ENCODE measurements at regions not wholly inside any gene's neighbourhood (a gene's known extent, or its start where the extent isn't known, plus 50 kb on each side); places are given as distances from the start of the nearest gene placed in this dataset.
"Not testable (repeated sequence)": the region's sequence is repeated elsewhere in the genome, so short reads cannot be mapped to it uniquely, and the experiment has no call there.

DNA sequence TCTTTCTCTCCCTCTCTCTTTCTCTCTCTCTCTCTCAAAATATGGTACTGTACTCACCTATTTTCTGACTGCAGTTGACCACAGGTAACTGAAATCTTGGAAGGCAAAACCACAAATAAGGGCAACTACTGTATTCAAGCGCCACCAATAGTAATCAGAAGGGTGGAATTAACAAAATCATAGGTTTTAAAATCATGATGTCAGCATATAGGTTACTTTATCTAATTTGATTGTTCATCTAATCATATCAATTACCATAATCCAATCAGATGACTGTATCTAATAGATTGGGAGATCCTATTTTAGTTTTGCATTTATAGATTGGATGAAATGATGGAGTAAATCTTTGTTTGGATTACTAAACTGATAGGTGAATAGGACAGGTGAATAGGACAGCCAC lies 155.8 kb upstream of the KITLG start:
- no peak for DNase-seq

DNA sequence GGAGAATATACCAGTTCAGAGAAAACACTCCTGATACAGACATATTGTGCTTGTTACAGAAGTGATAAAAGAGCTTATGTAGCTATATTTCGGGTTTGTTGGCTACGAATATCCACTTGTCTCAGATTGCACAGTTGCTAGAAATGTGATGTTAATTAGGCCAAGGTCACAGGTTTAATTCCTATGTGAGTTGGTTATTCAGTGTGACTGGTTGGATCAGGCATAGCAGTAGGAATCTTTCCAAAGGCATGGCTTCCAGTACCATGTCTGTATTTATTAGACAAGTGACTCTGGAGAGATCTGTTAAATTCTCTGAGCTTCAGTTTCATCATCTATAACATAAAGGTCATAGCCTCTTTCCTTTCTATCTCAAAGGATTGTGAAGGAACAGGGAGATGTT lies 152.7 kb upstream of the KITLG start:
- DNase-seq = no peak

DNA sequence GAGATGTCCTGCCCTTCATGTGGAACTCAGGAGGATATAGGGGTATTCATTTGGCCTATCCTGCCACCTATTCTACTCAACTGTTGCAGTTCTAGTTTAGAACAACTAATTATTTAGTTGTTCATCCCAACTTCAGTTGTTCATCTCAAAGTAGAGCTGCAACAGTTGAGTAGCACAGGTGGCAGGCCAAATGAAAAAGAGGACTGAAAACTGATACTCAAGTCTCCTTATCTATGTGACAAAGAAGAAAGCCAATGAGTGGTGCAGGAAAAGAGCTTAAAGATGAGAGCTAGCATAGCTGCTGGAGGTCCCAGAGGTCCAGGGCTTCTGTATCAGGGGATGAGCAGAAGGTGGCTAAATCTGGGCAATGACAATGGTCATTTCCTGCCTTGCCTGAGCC lies 148.9 kb upstream of the KITLG start:
- no peak for DNase-seq

DNA sequence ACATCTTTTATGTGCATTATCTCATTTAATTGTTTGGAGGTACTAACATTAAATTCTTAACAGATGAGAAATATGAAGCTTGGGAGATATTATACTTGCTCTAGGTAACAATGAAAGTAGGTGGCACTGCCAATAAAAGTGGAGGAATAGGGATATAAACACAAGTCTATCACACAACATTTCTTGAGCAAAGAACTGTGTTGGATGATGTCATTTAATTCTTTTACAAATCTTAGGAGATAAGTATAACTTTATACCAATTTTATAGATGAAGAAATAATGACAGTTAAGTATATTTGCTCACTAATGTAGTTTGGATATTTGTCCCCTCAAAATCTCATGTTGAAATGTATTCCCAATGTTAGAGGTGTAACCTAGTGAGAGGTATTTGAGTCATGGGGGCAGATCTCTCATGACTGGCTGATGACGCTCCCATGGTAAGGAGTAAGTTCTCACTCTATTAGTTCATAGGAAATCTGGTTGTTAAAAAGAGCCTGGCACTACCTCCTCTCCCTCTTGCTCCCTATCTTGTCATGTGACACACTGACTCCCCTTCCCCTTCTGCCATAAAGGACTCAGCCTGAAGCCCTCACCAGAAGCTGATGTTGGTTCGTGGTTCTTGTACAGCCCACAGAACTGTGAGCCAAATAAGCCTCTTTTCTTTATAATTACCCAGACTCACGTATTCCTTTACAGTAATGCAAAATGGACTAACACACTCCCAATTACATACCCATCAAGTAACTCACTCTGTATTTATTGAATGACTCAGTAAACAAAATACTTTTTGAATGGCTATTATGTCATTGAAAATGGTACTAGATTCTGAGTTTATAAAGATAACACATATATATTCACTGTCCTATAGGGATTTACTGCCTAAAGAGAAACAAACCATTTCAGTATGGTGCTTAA lies 146.8 kb upstream of the KITLG start:
- no peak for DNase-seq

DNA sequence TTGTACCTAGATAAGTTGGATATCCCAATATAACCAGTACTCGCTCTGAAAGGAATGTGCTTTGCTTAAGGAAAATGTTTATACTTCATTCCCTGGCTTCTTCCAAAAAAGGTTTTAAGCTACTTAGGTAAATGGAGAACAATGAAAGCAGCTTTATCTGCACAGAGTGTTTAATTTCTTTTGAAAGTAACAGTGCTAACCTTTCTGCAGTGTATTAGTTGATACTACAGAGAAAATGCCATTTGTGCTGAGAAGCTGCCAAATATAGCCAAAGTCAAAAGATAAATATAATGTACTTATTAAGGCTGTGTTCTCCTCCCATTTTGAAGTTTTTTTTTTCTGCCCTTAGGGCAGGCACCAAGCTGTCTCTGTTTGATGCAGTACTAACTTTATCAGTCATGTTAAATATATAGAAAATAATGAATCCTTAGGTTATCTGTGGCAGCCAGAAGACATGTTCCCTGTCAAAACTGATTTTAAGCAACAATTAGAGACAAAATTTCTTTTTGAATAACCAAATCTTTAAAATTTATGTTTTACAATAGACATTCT lies 145.4 kb upstream of the KITLG start:
- DNase-seq = no peak

DNA sequence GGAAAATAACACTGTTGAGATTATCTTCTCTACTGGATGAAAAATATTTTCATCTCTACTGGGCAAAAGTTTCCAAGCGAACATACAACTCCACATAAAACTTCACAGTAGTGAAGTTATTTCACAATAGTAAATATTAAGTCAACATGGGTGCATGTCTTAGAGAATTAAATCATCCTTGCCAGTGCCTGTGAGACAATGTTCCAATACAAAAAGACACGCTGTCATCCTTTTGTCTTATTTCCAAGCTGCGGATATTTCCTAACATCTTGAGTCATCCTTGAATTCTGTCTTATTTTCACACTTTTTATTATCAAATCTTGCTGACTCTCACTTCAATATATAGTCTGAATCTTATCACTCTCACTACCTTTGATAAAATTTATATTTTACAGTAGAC lies 142.9 kb upstream of the KITLG start:
- no peak for DNase-seq

DNA sequence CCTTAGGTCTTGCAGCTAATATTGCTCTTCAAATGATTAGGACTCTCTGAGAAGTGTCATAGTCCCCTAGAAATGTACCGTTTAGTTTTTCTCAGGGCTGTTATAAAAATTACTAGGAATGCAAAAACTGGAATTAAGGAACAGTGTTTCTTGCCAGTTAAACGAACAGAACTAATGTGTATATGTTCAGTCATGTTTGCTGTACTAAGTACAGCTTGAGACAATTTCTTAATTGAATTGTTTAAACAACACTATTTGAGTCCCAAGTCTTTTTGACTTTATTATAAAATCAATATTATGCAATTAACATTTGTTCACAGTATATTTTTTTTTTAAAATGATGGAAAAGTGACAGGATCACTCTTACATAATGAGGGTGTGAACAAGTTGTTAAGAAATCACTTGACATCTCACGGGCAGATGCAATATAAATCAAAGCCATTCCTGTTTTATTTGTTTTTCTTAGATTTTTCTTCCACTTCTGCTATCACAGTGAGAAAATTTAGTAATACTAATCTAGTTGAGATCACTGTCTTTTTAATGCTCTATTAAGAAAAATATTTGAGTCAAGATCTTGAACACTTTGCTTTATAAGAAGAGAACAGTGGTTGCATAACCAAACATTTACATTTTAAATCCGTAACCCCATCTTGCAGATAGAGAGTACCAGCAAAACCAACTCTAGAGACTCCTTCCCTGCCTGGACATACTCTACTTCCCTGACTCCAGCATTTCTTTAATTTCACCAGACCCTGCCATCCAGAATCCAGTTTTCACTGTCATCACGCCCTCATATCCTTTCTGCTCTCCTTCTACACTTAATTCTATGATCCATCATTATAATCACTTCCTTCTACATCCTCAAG lies 140.7 kb upstream of the KITLG start:
- DNase-seq = no peak

DNA sequence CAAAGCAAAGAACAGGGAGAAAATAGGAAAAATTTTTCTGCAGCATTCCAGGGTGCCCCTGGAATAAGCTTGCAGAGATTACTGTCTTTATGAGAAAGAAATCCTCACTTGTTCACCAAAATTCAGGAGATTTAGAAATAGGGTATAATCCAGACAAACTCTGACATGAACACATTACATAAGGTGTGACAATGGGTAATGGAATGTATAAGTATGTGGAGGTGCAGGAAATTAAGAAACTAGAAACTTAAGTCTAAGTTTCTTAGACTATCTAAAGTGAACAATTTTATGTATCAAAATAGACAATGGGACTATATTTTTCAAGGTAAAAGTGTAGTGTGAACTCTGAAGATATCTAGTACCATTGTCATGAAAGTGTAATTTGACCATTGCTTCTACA lies 140.0 kb upstream of the KITLG start:
- DNase-seq = no peak

DNA sequence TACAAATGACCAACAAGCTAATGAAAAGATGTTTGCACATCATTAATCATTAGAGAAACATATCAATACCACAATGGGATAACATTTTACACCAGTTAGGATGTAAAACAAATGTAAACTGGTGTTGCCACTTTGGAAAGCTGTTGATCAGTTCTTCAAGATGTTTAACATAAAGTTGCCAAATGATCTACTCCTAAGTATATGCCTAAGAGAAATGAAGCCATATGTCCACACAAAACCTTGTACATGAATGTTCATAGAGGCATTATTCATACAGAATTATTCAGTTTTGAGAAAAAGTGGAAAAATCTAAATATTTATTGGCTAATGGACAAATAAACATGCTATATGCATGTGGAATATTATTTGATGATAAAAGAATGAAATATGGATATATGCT lies 136.9 kb upstream of the KITLG start:
- DNase-seq = no peak

DNA sequence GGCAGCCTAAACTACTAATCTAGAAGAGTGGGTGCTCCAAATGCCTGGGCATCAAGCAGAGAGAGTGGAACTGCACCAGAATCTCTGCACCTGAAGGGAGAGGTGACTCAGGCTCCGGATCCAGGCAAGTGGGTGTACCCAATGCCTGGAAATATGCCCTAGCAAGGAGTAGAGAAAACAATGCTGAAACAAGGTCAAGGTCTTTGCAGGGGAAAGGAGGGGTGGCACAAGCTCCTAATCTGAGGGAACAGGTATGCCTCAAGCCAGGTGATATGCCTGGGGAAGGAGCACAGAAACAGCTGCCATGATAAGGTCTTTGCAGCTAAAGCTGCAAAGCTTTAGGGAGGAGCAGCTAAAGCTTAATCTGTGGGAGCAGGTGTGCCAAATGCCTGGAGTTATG lies 136.0 kb upstream of the KITLG start:
- no peak for DNase-seq

DNA sequence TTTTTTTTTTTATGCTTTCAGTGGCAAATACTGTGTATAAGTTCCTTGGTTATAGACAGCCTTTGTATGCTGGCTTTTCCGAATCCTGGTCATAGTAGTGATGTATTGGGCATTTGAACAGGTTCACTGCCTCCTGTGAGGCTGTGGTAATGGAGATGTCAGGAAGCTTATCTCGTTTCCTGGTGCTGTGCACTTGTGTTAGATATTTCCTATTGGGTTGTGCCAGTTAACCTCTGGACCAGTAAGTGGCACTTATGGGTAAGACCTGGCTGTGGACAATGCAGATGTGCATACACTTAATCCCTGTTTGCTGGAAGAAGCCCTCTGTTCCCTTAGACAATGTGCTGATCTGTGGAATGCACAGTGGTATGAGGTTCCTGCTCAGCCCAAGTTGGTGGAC lies 135.4 kb upstream of the KITLG start:
- DNase-seq = no peak

DNA sequence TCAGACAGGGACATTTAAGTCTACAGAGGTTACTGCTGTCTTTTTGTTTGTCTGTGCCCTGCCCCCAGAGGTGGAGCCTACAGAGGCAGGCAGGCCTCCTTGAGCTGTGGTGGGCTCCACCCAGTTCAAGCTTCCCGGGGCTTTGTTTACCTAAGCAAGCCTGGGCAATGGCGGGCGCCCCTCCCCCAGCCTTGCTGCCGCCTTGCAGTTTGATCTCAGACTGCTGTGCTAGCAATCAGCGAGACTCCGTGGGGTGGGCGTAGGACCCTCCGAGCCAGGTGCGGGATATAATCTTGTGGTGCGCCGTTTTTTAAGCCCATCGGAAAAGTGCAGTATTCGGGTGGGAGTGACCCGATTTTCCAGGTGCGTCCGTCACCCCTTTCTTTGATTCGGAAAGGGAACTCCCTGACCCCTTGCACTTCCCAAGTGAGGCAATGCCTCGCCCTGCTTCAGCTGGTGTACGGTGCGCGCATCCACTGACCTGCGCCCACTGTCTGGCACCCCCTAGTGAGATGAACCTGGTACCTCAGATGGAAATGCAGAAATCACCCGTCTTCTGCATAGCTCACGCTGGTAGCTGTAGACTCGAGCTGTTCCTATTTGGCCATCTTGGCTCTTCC lies 134.1 kb upstream of the KITLG start:
- not testable (repeated sequence) for DNase-seq

DNA sequence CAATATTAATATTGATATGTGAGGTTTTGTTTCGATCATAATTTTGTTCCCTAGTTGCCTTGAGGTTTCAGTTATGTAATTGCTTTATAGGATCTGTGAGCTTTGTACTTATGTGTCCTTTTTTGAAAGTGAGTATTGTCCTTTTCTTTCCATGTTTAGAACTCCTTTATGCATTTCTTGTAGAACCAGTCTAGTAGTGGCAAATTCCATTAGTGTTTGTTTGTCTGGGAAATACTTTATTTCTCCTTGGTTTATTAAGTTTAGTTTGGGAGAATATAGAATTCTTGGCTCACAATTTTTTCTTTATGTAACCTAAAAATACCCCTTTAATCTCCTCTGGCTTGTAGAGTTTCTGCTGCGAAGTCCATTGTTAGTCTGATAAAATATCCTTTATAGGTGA lies 127.5 kb upstream of the KITLG start:
- DNase-seq = no peak

DNA sequence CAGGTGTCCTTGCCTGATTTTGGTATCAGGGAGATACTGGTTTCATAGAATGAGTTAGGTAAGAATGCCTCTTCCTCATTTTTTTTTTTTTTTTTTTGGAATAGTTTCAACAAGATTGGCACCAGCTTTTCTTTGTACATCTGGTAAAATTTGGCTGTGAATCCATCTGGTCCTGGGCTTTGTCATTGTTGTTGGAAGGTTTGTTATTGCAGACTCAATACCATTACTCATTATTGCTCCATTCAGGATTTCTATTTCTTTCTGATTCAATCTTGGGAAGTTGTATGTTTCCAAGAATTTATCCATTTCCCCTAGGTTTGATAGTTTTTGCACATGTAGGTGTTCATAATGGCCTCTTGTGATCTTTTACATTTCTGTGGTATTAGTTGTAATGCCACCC lies 126.0 kb upstream of the KITLG start:
- DNase-seq = no peak

DNA sequence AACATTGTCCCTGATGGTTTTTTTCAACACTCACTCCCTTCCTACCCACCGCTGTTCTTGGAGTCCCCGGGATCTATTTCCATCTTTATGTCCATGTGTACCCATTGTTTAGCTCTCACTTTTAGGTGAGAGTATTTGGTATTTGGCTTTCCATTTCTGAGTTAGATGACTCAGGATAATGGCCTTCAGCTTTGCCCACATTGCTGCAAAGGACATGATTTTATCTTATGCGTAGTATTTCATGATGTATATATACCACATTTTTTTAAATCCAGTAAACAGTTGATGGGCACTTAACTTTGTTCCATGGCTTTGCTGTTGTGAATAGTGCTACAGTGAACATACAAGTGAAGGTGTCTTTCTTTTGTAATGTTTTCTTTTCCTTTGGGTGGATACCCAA lies 123.5 kb upstream of the KITLG start:
- DNase-seq = no peak

DNA sequence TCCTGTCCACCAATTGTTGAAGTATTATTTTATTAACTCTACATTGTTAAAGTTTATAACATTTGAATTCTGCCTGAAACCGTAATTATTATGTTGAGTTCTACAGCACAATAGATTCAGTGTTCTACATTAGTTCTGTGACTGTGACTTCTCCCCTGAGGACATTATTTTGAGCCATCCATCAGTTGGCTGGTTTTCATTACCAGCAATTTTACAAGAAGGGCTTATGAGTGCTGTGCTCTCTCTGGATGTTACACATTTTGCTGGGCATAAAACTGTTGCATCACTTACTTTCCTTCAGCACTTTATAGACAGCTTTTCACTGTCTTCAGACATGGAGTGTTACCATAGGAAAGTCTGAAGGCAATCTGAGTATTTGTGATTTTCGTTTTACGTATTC lies 118.2 kb upstream of the KITLG start:
- DNase-seq = no peak

DNA sequence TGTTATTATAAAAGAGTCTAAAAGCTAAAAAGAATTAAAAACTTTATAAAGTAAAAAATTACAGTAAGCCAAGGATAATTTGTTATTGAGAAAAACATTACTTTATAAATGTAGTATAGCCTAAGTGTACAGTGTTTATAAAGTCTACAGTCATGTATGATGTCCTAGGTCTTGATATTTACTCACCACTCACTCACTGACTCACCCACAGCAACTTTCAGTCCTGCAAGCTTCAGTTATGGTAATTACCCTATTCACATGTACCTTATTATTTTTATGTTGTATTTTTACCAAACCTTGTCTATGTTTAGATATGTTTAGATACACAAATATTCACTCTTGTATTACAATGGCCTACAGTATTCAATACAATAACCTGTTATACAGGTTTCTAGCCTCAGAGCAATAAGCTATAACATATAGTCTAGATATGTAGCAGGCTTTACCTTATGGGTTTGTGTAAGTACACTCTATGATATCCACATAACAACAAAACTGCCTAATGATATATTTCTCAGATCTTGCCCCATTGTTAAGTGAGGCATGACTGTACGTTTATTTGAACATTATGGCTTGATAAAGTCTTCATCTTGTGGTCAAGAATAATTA lies 113.7 kb upstream of the KITLG start:
- DNase-seq = no peak

DNA sequence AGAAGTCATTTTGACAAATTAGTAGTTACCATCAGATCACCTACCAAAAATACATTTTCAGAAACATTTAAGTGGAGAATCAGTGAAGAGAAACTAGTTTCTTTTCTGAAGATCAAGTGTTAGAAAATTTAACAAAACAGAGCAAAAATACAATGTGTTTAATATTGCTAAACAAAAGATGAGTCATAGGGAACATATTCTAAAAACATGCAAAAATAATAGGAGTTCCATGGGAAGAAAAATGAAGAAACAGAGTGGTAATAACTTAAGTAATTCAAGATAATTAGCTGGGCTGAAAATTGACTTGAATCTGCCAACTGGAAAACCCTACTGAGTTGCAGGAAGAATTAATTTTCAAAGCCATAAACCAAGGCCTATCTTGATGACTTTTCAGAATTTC lies 111.5 kb upstream of the KITLG start:
- DNase-seq = no peak

DNA sequence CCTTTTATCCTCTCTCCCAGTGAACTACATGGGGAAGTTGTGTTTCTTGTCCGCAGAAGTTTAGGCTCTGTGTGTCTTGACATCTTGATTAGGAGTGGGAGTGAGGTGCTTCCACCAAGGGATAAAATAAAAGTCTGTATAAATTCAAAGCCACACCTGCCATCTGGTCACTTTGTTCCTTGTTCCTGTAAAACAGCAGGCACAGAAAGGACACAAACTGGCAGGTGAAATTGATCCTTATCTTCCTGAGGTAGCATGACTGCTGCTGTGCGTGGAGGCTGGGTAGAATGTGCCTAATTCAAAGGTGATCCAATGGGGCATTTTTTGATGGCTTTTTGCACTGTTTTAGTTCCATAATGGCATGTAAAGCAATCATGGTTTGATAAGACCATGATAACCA lies 104.3 kb upstream of the KITLG start:
- DNase-seq = no peak

DNA sequence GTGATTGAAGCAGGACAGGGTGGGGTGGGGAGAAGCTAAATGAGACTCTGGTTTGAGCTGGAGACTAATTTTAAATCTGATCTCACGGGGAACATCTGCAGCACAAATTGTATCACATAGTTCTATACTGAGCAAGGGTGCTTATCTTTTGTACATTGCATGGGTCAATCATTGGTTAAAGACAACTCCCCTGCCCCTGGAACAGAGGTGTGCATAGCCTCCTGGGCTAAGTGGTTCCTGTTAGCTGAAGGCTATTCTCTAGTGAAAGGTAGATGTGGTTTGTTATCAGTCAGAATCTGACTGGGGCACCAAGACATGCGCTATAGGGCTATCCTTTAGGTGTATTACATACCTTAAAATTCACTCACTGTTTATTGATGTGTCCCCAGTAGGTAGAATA lies 103.9 kb upstream of the KITLG start:
- no peak for DNase-seq

DNA sequence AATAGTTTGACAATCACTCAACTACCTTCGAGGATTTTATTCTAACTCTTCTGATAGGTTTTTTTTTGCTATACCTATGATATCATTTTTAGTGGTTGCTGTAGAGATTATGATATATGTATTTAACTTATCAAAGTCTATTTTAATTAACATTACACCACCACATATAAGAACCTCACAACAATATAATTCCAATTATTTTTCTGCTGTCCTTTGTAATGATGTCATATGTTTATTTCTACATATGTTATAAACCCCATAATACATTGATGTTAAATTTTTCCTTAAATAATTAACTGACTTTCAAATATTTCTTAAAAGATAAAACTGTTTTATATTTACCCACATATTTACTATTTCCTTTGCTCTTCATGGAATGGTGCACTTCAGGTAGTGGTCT lies 103.4 kb upstream of the KITLG start:
- DNase-seq = no peak

DNA sequence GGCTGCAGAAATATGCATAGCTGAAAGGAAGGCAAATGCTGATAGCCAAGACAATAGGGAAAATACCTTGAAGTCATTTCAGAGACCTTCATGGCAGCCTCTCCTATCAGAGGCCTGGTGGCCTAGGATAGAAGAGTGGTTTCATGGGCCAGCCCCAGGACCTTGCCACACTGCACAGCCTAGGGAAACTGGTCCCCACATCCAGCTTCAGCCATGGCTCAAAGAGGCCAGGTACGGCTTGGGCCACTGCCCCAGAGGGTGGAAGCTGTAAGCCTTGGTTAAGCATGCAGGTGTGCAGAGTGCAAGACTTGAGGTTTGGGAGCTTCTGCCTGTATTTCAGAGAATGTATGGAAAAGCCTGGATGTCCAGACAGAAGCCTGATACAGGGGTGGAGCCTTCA lies 101.0 kb upstream of the KITLG start:
- DNase-seq = no peak

DNA sequence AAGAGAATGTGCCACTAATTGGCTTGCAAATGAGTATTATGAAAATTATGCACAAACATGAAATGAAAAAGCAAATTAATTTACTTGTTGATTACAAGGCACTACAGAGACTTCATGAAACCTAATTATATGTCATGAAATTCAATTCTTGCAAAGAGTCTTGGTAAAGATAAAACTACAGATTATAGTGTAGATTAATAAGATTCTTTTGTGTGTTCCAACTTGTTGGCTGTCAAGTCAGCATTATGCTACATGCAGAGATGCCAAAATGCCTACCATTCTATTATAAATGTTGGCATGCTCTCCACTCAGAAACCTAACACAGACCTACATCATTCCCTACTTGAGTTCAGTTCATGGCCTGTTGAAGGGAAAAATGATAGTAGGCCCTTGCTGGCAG lies 97.2 kb upstream of the KITLG start:
- DNase-seq = no peak
